CD14-positive monocyte (primary cell): ENCODE measurements at regions not wholly inside any gene's neighbourhood (a gene's known extent, or its start where the extent isn't known, plus 50 kb on each side); places are given as distances from the start of the nearest gene placed in this dataset.

Experiments
- DNase-seq, 3 donors: peaks; one replicate each; pipeline ENCODE4 v3.0.0-alpha.2; 2011 to 2022
- H2AFZ ChIP-seq: 2 replicates; pipeline ENCODE4 v1.6.0; 2012; ENCODE audit warnings: mild to moderate bottlenecking, low read depth, low read length, inconsistent platforms; ENCODE audit not compliant: insufficient read depth, poor library complexity, severe bottlenecking
- H3K27ac ChIP-seq, 2 donors: 1 replicate in 1 of 2; 2 replicates in 1 of 2; pipeline ENCODE4 v1.5.1; 2012 to 2013; ENCODE audit warnings: low read length in 2 of 2, control low read depth in 1 of 2, inconsistent platforms in 1 of 2, low read depth in 1 of 2, mild to moderate bottlenecking in 1 of 2
- H3K27me3 ChIP-seq, 2 donors: one replicate each; pipeline versions ENCODE4 v1.6.0 to v1.6.1; 2011 to 2013; ENCODE audit warnings: low read length in 2 of 2; ENCODE audit not compliant: control insufficient read depth in 2 of 2, insufficient read depth in 2 of 2
- H3K36me3 ChIP-seq, 2 donors: replicated peaks in 1 of 2; 1 replicate in 1 of 2; 2 replicates in 1 of 2; pipeline versions ENCODE4 v1.5.1 to v1.6.1; 2012 to 2013; ENCODE audit warnings: low read length in 2 of 2, control low read depth in 1 of 2, inconsistent platforms in 1 of 2, mild to moderate bottlenecking in 1 of 2; ENCODE audit not compliant: insufficient read depth in 2 of 2, control insufficient read depth in 1 of 2
- H3K4me1 ChIP-seq, 2 donors: 1 replicate in 1 of 2; 2 replicates in 1 of 2; pipeline versions ENCODE4 v1.5.1 to v1.6.1; 2012 to 2013; ENCODE audit warnings: low read length in 2 of 2, control low read depth in 1 of 2, inconsistent platforms in 1 of 2, mild to moderate bottlenecking in 1 of 2, moderate library complexity in 1 of 2; ENCODE audit not compliant: insufficient read depth in 2 of 2, control insufficient read depth in 1 of 2
- H3K4me2 ChIP-seq: replicated peaks from 2 replicates; pipeline ENCODE3; 2012; ENCODE audit warnings: low read length, moderate library complexity, mild to moderate bottlenecking; ENCODE audit not compliant: poor library complexity, severe bottlenecking; ENCODE audit errors: extremely low read depth
- H3K4me3 ChIP-seq, 3 experiments: fragments of 200-600 bp in 1 of 3; sonication (generic) in 1 of 3; replicated peaks in 1 of 3; 1 replicate in 2 of 3; 2 replicates in 1 of 3; pipeline ENCODE4 v1.5.1; 2011 to 2013; ENCODE audit warnings: low read length in 3 of 3, mild to moderate bottlenecking in 3 of 3, control low read depth in 2 of 3, low read depth in 2 of 3, inconsistent platforms in 1 of 3, moderate library complexity in 1 of 3
- H3K79me2 ChIP-seq: 2 replicates; pipeline ENCODE4 v1.6.0; 2012; ENCODE audit warnings: mild to moderate bottlenecking, control low read depth, inconsistent platforms, low read length, moderate library complexity; ENCODE audit not compliant: insufficient read depth
- H3K9ac ChIP-seq: 2 replicates; pipeline ENCODE4 v1.6.0; 2017; ENCODE audit warnings: low read length, mild to moderate bottlenecking; ENCODE audit not compliant: insufficient read depth, poor library complexity, severe bottlenecking
- H3K9me3 ChIP-seq, 2 donors: replicated peaks in 1 of 2; 1 replicate in 1 of 2; 2 replicates in 1 of 2; pipeline versions ENCODE4 v1.5.1 to v1.6.1; 2012 to 2013; ENCODE audit warnings: low read length in 2 of 2, control low read depth in 1 of 2; ENCODE audit not compliant: control insufficient read depth in 1 of 2, insufficient read depth in 1 of 2
- H4K20me1 ChIP-seq: 2 replicates; pipeline ENCODE4 v1.6.0; 2012; ENCODE audit warnings: mild to moderate bottlenecking, low read length, control low read depth, moderate library complexity; ENCODE audit not compliant: insufficient read depth
- H3K27ac Mint-ChIP-seq, 7 donors: one replicate each; pipeline ENCODE4 v1.8.0; 2020; ENCODE audit warnings: mild to moderate bottlenecking in 7 of 7, mixed read lengths in 7 of 7, moderate library complexity in 6 of 7, inconsistent platforms in 2 of 7
- H3K27me3 Mint-ChIP-seq, 3 donors: one replicate each; pipeline ENCODE4 v1.8.0; 2021 to 2022; ENCODE audit warnings: low read depth in 3 of 3, mild to moderate bottlenecking in 3 of 3, mixed read lengths in 3 of 3, moderate library complexity in 3 of 3, inconsistent platforms in 1 of 3
- H3K36me3 Mint-ChIP-seq, 2 donors: one replicate each; pipeline ENCODE4 v1.8.0; 2020; ENCODE audit warnings: mixed read lengths in 2 of 2, inconsistent platforms in 1 of 2, mild to moderate bottlenecking in 1 of 2
- H3K4me1 Mint-ChIP-seq: one replicate; pipeline ENCODE4 v1.8.0; 2020; ENCODE audit warnings: mild to moderate bottlenecking, mixed read lengths
- H3K4me3 Mint-ChIP-seq, 2 donors: one replicate each; pipeline ENCODE4 v1.8.0; 2020; ENCODE audit warnings: mild to moderate bottlenecking in 2 of 2, mixed read lengths in 2 of 2, moderate library complexity in 1 of 2
- H3K9me3 Mint-ChIP-seq, 7 donors: one replicate each; pipeline ENCODE4 v1.8.0; 2020 to 2022; ENCODE audit warnings: mixed read lengths in 7 of 7, mild to moderate bottlenecking in 6 of 7, moderate library complexity in 6 of 7, inconsistent platforms in 2 of 7
- CTCF ChIP-seq: fragments of 200-600 bp; IDR thresholded peaks from one replicate; pipeline ENCODE4 v1.8.0; 2022; ENCODE audit warnings: antibody characterized with exemption, mild to moderate bottlenecking
- WGBS: methylation state at CpG from one replicate; pipeline ENCODE4 v1.1.5; 2013; ENCODE audit warnings: missing lambda C conversion rate; ENCODE audit not compliant: insufficient coverage; 5-methylcytosine and 5-hydroxymethylcytosine counted together
- intact Hi-C, 2 donors: fragments of 100-400 bp; cut with micrococcal nuclease; formaldehyde crosslinking; loops; one replicate each; pipeline versions ENCODE4 v1.15.0 to v1.15.1; 2023

GRCh38 chr1:172719694-172720138 lies 60.8 kb downstream of the FASLG start:
- H3K27me3 Mint-ChIP-seq: peaks cover 0 to 4% (median 4%) of the 10 kb centered on the region in 3 donors
- no peaks in the 10 kb centered on the region for H3K9me3 Mint-ChIP-seq
- H3K36me3 Mint-ChIP-seq: no peaks in the 10 kb centered on the region
- peak in 2 of 3 donors; percentile 34 to 45 for DNase-seq
- Histone ChIP-seq H3K9ac (no peak overlapping the region), H4K20me1 (no peaks in the 10 kb centered on the region), H3K4me3 (no peak overlapping the region), H3K36me3 (no peaks in the 10 kb centered on the region), H3K27me3 (no peaks in the 10 kb centered on the region), H3K4me1 (peaks cover 4 to 6% of the 10 kb centered on the region in 2 donors), H3K4me2 (no peak overlapping the region), H3K9me3 (no peaks in the 10 kb centered on the region), H2AFZ (no peak overlapping the region), H3K79me2 (no peaks in the 10 kb centered on the region), H3K27ac (no peak overlapping the region)
- H3K4me1 Mint-ChIP-seq: peaks cover 15% of the 10 kb centered on the region
- TF ChIP-seq CTCF: peak; percentile 91
- 21% methylated on average over 2 of the region's 3 CpGs for WGBS
- no peak overlapping the region for H3K4me3 Mint-ChIP-seq
- intact Hi-C loops: loop anchor here in 1 of 2 donors (5.0 to 10.0 kb wide), 3 partner anchors 125 to 272 kb away; partner anchors contain the start of gene SUCO
- no peak overlapping the region for H3K27ac Mint-ChIP-seq

GRCh38 chr1:172720339-172720738 lies 61.4 kb downstream of the FASLG start:
- peaks cover 21% of the 10 kb centered on the region for H3K4me1 Mint-ChIP-seq

More at GRCh38 chr1:172720339-172720738, 61.4 kb downstream of the FASLG start:
- no peak for TF ChIP-seq CTCF
- no peaks in the 10 kb centered on the region for H3K36me3 ChIP-seq
- H4K20me1 ChIP-seq: no peaks in the 10 kb centered on the region
- 100% methylated on average over 1 of the region's 1 CpG for WGBS
- peaks cover 0 to 4% (median 4%) of the 10 kb centered on the region in 3 donors for H3K27me3 Mint-ChIP-seq
- H2AFZ ChIP-seq: no peak overlapping the region
- H3K4me2 ChIP-seq: no peak overlapping the region
- H3K9me3 ChIP-seq: no peaks in the 10 kb centered on the region
- no peaks in the 10 kb centered on the region for H3K79me2 ChIP-seq
- H3K4me1 ChIP-seq: peaks cover 10 to 13% of the 10 kb centered on the region in 2 donors
- H3K27ac ChIP-seq: no peak overlapping the region
- H3K9ac ChIP-seq: no peak overlapping the region
- intact Hi-C loops: loop anchor here in 1 of 2 donors (10.0 kb wide), 1 partner anchor 186 kb away; the partner anchor contains the start of gene SUCO
- no peak overlapping the region for H3K4me3 ChIP-seq
- H3K36me3 Mint-ChIP-seq: no peaks in the 10 kb centered on the region
- H3K27ac Mint-ChIP-seq: no peak overlapping the region
- H3K27me3 ChIP-seq: no peaks in the 10 kb centered on the region
- no peak for DNase-seq
- no peaks in the 10 kb centered on the region for H3K9me3 Mint-ChIP-seq
- H3K4me3 Mint-ChIP-seq: no peak overlapping the region
